Hepatocyte (in vitro differentiated cells): ENCODE measurements at regions not wholly inside any gene's neighbourhood (a gene's known extent, or its start where the extent isn't known, plus 50 kb on each side); places are given as distances from the start of the nearest gene placed in this dataset.

ENCODE experiments used
- CTCF ChIP-seq: fragments of 200-600 bp; sonication (generic); IDR thresholded peaks from 2 replicates; pipeline ENCODE4 v1.5.1; 2016; ENCODE audit warnings: antibody characterized with exemption, mild to moderate bottlenecking; ENCODE audit not compliant: poor library complexity
- EZH2 ChIP-seq: fragments of 200-600 bp; sonication (generic); IDR thresholded peaks from 2 replicates; pipeline ENCODE4 v1.6.1; 2016; ENCODE audit warnings: antibody characterized with exemption, mild to moderate bottlenecking, borderline replicate concordance
- EZH2phosphoT487 ChIP-seq: fragments of 200-600 bp; sonication (generic); IDR thresholded peaks from one replicate; pipeline ENCODE4 v1.6.1; 2018; ENCODE audit warnings: antibody characterized with exemption, mild to moderate bottlenecking, low read depth, moderate library complexity; ENCODE audit not compliant: unreplicated experiment, severe bottlenecking

GRCh38 chr7:32178677-32179366 lies 108.6 kb upstream of the PDE1C start:
- no peak for TF ChIP-seq CTCF
- TF ChIP-seq EZH2phosphoT487, result no peak
- TF ChIP-seq EZH2, result no peak
